Testis (tissue), 2 donors: ENCODE measurements at regions not wholly inside any gene's neighbourhood (a gene's known extent, or its start where the extent isn't known, plus 50 kb on each side); places are given as distances from the start of the nearest gene placed in this dataset.

Source experiments
- DNase-seq: peaks from one replicate; pipeline ENCODE4 v3.0.0-alpha.2; 2019
- H3K27ac ChIP-seq, 2 donors: fragments of 200-600 bp; sonication (generic); one replicate each; pipeline ENCODE4 v1.5.1; 2019
- H3K27me3 ChIP-seq: fragments of 200-600 bp; sonication (generic); one replicate; pipeline ENCODE4 v1.5.1; 2019
- H3K36me3 ChIP-seq: fragments of 200-600 bp; sonication (generic); one replicate; pipeline ENCODE4 v1.5.1; 2017; ENCODE audit warnings: low read depth; ENCODE audit errors: missing control alignments
- H3K4me1 ChIP-seq: fragments of 200-600 bp; sonication (generic); one replicate; pipeline ENCODE4 v1.5.1; 2019
- H3K4me3 ChIP-seq, 2 donors: fragments of 200-600 bp; sonication (generic); one replicate each; pipeline ENCODE4 v1.5.1; 2017 to 2019
- H3K9me3 ChIP-seq: fragments of 200-600 bp; sonication (generic); one replicate; pipeline ENCODE4 v1.5.1; 2017
- POLR2A ChIP-seq: fragments of 450-650 bp; IDR thresholded peaks from one replicate; pipeline ENCODE4 v1.6.1; 2017; ENCODE audit warnings: antibody characterized with exemption, mild to moderate bottlenecking, moderate library complexity
- WGBS, 2 donors: methylation state at CpG; one replicate each; pipeline ENCODE4 v1.1.5; 2018; 5-methylcytosine and 5-hydroxymethylcytosine counted together
- intact Hi-C: fragments of 100-400 bp; cut with DNase I; formaldehyde crosslinking; loops from one replicate; pipeline ENCODE4 v1.15.1; 2023; ENCODE audit warnings: low total_unique reads
- TF ChIP-seq, protein P1 (sequence below), 3 experiments: fragments of 450-650 bp in 2 of 3; fragments of 200-600 bp in 1 of 3; sonication (generic) in 1 of 3; IDR thresholded peaks; one replicate each; pipeline ENCODE4 v1.5.1; 2016 to 2019; ENCODE audit warnings: antibody characterized with exemption in 3 of 3, mild to moderate bottlenecking in 2 of 3, moderate library complexity in 1 of 3

- H3K36me3 ChIP-seq = no peaks in the 10 kb centered on the region
- H3K27me3 ChIP-seq = no peaks in the 10 kb centered on the region
- no peak overlapping the region for H3K4me3 ChIP-seq
- H3K4me1 ChIP-seq = no peaks in the 10 kb centered on the region
- 97 to 100% methylated on average over 5 of the region's 5 CpGs for WGBS, 2 donors
- DNase-seq = no peak
- intact Hi-C loops = no loop called here
- TF ChIP-seq POLR2A = no peak
- TF ChIP-seq, protein P1, sequence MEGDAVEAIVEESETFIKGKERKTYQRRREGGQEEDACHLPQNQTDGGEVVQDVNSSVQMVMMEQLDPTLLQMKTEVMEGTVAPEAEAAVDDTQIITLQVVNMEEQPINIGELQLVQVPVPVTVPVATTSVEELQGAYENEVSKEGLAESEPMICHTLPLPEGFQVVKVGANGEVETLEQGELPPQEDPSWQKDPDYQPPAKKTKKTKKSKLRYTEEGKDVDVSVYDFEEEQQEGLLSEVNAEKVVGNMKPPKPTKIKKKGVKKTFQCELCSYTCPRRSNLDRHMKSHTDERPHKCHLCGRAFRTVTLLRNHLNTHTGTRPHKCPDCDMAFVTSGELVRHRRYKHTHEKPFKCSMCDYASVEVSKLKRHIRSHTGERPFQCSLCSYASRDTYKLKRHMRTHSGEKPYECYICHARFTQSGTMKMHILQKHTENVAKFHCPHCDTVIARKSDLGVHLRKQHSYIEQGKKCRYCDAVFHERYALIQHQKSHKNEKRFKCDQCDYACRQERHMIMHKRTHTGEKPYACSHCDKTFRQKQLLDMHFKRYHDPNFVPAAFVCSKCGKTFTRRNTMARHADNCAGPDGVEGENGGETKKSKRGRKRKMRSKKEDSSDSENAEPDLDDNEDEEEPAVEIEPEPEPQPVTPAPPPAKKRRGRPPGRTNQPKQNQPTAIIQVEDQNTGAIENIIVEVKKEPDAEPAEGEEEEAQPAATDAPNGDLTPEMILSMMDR (IDR thresholded peaks at IDR 0.05) = no peak
- H3K27ac ChIP-seq = no peak overlapping the region
- H3K9me3 ChIP-seq = no peaks in the 10 kb centered on the region
These were observed 187.9 kb upstream of the GMDS start for GRCh38 chr6:2433266-2433665.

DNA sequence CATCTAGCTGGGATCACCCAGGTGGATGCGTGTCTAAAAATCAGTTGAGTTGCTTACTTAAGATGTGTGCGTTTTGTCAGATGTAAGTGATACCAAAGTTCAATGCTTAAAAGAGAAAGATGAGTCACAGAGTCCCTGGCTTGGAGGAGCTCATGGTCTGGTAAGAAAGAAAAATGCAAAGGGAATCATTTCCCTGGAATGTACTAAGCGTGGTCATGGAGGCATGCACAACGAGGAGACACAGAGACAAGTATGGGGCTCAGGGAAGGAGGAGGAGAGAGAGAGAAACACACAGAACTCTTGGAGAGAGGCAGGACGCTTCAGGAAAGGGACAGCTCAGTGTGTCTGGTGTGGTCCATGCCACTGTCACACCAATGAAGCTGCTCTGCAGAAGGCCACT, 186.9 kb upstream of the GMDS start:
- H3K27ac ChIP-seq = no peak overlapping the region
- DNase-seq = no peak
- no peaks in the 10 kb centered on the region for H3K36me3 ChIP-seq
- 85 to 93% methylated on average over 5 of the region's 5 CpGs for WGBS, 2 donors
- no peak overlapping the region for H3K4me3 ChIP-seq
- no peaks in the 10 kb centered on the region for H3K9me3 ChIP-seq
- TF ChIP-seq, protein P1 (IDR thresholded peaks at IDR 0.05) = no peak
- TF ChIP-seq POLR2A = no peak
- no peaks in the 10 kb centered on the region for H3K27me3 ChIP-seq
- intact Hi-C loops = no loop called here
- no peaks in the 10 kb centered on the region for H3K4me1 ChIP-seq

DNA sequence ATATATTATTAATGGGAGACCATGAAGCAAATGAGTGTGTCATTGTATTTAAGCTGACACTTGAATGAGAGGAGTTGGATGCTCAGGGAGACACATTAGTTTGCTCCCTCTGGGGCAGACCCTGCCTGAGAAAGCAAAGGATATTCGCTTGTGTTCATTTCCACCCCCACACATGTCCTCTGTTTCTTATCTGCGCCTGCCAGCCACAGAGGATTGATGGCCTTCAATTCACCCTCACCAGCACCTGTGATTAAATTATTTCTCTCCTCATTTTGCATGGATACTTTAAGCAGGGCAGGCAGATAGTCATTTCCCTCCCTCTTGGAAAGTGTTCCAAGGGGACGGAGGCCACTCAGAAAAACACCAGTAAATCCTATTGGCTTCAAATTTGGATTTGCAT, 185.2 kb upstream of the GMDS start:
- DNase-seq = no peak
- 66 to 78% methylated on average over 3 of the region's 3 CpGs for WGBS, 2 donors
- Histone ChIP-seq H3K4me1 (no peaks in the 10 kb centered on the region), H3K27ac (no peak overlapping the region), H3K4me3 (no peak overlapping the region), H3K27me3 (no peaks in the 10 kb centered on the region), H3K36me3 (no peaks in the 10 kb centered on the region), H3K9me3 (no peaks in the 10 kb centered on the region)
- intact Hi-C loops = no loop called here
- no peak for TF ChIP-seq POLR2A
- TF ChIP-seq, protein P1 (IDR thresholded peaks at IDR 0.05) = no peak

DNA sequence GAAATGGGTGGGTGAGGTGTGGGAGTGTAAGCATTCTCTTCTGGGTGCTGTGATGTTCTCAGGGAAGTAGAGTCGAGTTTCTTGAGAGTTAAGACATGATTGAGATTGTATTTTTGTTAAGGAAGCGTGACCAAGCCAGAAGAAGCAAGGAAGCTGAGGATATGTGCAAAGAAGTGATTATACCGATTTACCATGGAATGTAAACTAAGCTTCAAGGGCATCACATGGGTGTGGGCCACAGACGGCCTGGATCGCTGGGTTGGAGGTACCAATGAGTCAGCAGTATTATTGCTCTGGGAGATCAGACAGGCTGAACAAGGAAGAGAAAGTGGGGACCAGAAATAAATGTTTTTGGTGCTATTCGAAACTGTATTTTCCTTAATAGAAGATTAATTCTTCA, 184.1 kb upstream of the GMDS start:
- H3K9me3 ChIP-seq = no peaks in the 10 kb centered on the region
- WGBS, 2 donors = 84% methylated on average over 6 of the region's 6 CpGs
- no peak for DNase-seq
- H3K27me3 ChIP-seq = no peaks in the 10 kb centered on the region
- intact Hi-C loops = no loop called here
- TF ChIP-seq, protein P1 (IDR thresholded peaks at IDR 0.05) = no peak
- TF ChIP-seq POLR2A = no peak
- no peak overlapping the region for H3K27ac ChIP-seq
- no peak overlapping the region for H3K4me3 ChIP-seq
- no peaks in the 10 kb centered on the region for H3K36me3 ChIP-seq
- no peaks in the 10 kb centered on the region for H3K4me1 ChIP-seq

DNA sequence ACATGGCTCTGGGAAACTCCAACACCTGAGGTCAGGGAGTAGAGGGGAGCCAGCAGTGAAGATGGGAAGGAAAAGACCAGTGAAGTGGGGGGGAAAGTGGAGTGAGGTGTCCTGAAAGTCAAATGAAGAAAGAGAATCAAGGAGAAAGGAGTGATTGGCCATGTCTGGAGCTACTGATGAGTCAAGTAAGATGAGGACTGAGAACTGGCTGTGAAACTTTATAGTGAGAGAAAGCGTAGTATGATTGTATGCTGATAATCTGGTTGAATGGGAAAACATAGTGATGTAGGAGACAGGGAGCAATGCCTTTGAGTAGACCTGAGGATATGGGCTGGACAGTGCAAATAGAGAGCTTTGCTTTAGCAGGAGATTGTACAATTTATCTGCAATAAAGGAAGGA, 183.6 kb upstream of the GMDS start:
- no peak for DNase-seq
- intact Hi-C loops = no loop called here
- no peak for TF ChIP-seq POLR2A
- TF ChIP-seq, protein P1 (IDR thresholded peaks at IDR 0.05) = no peak
- WGBS, 2 donors = 88 to 98% methylated on average over 1 of the region's 1 CpG
- Histone ChIP-seq H3K4me1 (no peaks in the 10 kb centered on the region), H3K27me3 (no peaks in the 10 kb centered on the region), H3K36me3 (no peaks in the 10 kb centered on the region), H3K4me3 (no peak overlapping the region), H3K9me3 (no peaks in the 10 kb centered on the region), H3K27ac (no peak overlapping the region)
